GM21423 (cell line): ENCODE measurements at regions not wholly inside any gene's neighbourhood (a gene's known extent, or its start where the extent isn't known, plus 50 kb on each side); places are given as distances from the start of the nearest gene placed in this dataset.
"Not testable (repeated sequence)": the region's sequence is repeated elsewhere in the genome, so short reads cannot be mapped to it uniquely, and the experiment has no call there.

Source experiments
- ATAC-seq: cut with Tn5 transposase; IDR thresholded peaks from one replicate; pipeline ENCODE4 v1.9.1; 2021; ENCODE audit warnings: mild to moderate bottlenecking, moderate library complexity; ENCODE audit not compliant: unreplicated experiment

DNA sequence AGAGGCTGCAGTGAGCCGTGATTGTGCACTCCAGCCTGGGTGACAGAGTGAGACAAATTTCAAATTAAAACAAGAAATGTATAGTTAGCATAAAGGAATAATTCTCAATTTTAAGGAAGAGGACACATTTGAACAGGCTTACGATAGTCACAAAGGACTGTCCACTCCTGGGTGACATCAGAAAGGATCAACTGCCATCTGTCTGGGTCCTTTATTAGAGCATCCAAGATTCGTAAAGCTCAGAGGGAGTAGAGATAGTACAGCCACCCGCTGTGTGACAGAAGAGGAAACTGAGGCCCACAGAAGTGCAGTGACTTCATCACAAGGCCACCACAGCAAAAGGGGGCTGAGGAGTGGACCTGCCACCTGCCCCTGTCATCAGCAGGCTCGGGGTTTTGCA, 149.3 kb upstream of the RBPJ start:
- no peak for ATAC-seq

DNA sequence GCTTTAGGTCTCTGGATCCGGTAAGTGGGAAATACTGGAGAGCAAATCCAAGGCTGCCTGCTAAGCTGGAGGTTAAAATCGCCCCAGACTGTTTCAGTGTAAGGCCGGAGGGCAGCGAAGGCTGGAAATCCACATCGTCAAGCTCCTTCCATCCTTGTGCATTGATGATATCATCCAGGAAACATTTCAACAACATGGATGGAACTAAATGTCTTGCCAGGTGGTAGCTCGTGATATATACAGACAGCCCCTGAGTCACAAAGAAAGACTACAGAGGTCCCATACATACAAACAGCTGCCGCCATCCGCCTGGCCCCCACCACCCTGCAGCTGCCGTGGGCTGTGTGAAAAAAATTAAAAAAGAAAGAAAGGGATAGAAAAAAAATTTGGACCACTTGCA, 148.9 kb upstream of the RBPJ start:
- ATAC-seq: no peak

DNA sequence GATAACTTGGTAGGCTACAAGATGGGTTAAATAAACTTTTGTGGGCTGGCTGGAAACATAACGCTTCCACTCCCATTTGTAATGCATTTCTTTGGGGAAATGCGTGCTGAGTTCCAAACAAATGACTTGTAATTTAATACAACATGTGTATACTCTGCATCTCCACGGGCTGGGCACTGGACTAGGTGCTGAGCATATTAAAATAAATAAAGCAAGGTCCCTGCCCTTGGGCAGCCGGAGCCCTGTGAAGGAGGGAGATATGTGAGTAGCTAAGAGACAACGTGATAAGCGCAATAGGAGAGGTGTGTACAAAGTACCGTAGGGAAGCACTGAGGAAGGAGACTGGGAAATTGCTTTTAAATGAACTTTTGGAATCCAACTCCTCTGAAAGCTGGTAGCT, 147.2 kb upstream of the RBPJ start:
- ATAC-seq: no peak

DNA sequence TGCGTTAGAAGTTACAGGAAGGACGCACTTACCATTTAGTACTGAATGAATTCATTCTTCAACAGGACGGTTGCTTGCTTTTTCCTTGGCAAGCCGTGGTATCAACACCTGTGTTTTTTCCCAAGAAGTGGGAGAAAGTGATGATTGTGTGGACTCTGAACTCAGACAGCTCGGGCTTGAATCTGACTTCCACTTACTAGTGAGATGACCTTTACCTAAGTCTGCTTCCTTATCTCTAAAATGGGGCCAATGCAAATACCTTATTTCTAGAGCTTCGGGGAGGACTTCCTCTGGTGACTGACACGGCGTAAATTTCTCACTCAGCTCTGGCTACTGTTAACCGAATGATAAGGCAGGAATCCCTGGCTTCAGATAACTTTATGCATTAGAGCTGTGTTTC, 146.8 kb upstream of the RBPJ start:
- ATAC-seq: no peak

DNA sequence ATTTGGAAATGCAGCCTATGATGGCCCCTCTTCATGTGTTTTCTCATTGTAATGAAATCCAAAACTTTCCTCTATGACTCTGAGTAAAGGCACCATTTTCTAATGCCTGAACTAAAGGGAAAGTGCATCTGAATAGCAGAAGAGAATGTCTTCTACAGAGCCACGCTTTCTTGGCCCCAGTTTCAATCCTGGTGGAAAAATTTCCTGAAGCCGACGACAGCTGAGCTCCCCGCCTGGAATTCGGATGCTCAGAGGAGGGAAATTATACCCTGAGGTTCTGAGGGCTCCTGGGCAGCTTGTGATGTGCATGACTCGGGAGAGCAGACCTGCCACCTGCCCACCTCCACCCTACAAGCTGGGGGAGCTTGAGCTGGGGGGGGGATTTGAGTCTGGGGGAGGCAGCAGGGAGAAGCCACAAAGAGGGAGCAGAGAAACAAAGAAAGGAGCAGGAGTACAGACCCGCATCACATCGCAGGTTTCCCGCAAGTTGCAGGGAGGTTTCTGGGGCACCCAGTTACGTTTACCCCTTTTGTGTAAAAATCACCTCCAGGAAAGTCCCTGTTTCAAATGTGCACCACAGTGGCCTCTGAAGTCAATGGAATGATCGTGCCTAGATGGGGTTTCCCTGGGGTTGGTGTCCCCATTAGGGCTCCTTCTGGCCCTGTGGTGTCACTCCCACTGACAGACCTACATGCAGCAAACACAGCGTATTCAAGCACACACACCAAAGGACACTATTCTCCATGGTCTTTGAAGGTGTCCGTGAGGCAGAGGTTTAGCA, 145.6 kb upstream of the RBPJ start:
- ATAC-seq: peak; percentile 53

DNA sequence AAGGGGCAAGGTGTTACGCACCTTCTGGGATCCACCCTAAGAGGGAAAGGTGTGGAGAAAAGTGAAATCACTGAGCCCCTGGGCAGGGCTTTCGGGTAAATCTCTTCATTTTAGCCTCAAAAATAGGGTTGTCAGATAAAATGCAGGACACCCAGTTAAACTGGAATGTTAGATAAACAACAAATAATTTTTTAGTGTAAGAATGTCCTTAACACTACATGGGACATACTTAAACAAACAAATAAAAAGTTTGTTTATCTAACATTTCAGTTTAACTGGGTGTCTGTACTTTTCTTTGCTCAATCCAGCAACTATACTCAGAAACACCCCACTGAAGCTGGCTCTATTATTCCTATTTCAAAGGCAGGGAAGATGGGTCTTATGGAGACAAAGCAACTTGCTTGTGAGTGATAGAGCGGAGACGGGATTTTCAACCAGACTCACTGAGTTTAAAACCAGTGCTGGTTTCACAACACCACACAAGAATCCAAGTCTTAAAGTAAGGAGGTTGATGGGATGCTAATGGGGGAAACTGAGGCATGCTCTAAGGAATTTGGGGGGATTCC, 144.8 kb upstream of the RBPJ start:
- no peak for ATAC-seq

DNA sequence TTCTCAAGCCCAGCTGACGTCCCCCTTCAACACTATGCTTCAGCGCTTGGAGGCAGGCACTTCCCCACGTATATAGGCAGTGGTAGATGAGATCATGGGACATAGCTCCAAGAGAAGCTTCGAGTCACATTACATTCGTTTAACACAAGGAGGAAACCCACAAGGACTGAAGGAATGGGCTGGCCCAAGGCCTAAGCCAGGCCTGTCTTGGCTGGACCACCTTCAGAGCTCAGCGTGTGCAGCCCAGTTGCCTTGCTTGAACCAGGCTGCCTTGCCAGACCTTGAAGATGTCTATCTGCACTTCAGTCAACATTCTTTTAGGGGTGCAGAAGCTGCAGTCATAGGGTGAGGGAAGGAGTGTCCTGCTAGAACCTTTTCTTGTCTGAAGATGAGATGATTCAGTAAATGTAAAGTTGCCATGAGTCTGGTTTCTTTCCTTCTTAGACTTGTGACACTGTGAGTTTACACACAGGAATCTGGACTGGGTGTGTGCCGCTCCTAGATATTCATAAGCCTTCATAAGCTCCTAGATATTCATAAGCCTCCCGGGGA, 144.1 kb upstream of the RBPJ start:
- ATAC-seq: no peak

DNA sequence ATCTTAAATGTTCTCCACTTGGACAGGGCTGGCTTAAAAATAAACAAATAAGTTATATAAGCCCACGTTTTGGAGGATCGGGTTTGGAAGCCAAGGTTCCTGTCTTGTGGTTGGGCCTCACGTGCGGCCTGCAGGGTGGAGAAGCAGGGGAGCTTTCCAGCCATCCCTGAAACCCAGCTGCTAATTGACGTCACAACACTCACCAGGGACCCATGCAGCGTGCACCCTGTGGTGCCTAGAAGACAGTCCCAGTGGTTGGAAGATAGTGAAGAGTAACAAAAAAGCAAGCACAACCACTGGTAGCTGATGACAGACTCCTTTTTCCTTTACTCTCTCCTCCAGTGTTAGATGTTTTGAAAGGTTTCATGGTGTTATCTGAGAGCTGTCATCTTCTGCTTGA, 142.0 kb upstream of the RBPJ start:
- ATAC-seq: no peak

DNA sequence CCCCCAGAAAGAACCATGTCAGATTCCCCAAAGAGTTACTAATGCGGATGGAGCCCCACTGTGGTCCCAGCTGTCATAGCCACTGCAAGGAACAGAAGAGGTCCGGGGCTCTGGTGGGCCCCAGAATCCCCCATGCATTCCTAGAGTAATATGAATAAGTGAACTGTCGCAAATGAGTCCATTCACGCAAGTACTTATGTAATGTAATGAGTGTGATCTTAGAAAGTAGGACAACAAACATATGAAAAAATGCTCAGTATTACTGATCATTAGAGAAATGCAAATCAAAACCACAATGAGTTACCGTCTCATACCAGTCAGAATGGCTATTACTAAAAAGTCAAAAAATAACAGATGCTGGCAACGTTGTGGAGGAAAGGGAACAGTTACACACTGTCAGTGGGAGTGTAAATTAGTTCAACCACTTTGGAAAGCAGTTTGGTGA, 141.5 kb upstream of the RBPJ start:
- ATAC-seq: peak; percentile 69

DNA sequence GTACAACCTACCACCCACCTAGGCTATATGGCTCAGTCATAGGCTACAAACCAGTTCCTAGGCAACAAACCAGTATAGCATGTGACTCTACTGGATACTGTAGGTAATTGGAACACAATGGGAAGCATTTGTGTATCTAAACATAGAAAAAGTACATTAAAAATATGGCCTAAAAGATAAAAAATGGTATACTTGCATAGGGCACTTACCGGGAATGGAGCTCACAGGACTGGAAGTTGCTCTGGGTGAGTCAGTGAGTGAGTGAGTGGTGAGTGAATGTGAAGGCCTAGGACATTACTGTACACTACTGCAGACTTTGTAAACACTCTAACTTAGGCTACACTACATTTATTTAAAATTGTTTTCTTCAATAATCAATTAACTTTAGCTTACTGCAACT, 139.2 kb upstream of the RBPJ start:
- ATAC-seq: no peak

DNA sequence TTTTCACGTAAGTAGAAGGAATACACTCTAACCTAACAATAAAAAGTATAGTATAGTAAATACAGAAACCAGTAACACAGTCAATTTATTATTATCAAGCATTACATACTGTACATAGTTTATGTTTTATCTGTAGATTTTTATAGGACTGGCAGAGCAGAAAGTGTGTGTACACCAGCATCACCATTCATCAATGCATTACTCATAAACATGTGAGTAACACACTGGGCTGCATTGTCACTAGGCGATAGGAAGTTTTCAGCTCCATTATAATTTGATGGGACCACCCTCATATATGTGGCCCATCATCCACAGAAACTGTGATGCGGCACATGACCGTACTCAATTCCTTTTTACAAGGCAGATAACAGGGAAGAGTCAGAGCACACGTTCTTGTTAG, 137.8 kb upstream of the RBPJ start:
- ATAC-seq: no peak

DNA sequence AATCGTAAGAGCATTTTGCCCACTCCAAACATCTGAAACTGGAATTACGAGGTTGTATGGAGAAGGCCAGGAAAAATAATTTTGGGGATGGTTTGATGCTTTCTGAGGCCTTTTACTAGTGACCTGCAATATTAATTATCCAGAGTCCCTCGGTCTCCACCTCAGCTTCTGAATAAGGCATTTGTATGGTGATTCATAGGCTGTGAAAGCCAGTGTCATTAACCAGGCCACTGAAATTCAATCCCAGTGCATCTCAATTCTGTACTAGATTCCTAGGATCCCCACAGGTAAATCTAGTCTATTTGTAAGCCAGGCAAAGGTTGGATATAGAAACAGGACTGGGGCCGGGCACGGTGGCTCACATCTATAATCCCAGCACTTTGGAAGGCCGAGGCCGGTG, 135.4 kb upstream of the RBPJ start:
- no peak for ATAC-seq

DNA sequence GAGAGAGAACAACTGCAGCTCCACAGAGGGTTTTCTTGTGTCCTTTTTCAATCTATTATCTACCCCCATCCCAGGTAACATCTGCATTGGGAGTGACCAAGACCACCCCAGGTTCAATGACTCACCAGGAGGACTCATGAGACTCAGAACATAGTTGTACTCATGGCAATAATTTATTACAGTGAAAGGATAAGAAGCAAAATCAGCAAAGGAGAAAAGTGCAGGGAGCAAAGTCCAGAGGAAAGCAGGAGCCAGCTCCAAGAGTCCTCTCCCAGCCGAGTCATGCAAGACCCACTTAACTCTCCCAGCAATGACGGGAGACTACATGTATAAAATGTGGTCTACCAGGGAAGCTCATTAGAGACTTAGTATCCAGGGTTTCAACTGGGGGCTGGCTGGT, 129.5 kb upstream of the RBPJ start:
- no peak for ATAC-seq

DNA sequence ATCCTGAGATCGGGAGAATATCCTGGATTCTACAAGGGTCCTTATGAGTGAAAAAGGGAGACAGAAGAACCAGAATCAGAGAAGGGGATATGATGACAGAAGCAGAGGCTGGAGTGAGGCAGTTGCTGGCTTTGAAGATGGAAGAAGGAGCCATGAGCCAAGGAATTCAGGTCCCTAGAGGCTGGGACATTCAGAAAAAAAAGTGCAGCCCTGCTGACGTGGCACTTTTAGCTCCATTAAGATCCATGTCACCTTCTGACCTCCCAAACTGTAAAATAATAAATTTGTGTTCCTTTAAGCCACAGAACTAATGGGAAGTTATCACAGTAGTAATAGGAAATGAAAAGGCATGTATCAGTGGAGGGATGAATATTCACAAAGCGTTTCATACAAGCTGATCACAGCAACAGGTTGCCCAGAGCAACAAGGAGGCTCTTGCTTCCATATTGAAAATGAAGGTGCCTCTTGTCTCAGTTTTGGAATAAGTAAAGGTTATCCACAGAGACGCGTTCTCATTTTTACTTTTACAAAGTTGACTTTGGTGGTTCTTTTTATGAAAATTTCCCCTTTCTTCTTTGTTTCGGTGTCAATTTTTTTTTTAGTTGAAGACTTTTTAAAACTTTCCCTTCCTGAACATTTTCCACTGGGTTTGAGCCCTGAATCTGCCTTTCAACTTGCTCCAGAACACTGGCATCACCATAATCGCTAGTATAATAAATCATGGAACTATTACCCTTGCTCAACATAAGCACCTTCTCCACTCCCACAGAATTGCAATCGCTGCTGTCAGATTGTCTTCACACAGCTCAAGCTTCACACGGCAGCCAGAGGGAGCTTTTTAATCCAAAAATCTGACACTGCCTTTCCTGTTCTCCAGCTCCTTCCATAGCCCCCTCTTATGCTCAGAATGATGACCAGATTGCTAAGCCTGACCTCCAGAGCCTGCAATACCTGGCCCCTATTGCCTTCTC, 127.6 kb upstream of the RBPJ start:
- no peak for ATAC-seq

DNA sequence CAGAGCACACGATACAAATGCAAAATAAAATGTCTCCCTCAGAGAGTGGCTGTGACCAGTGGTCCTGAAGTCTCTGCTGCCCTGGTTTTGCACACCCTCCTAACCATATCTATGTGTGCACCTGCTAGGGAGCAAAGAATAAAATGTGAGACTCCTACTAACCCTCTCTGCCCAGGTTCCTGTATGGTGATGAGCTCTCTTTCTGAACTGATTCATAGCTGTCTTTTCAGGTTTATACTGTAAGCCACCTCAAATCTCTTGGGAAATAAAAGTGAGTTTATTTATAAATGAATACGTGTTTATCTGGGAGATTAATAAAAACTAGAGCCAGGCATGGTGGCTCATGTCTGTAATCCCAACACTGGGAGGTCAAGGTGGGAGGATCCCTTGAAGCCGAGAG, 126.0 kb upstream of the RBPJ start:
- ATAC-seq: no peak

DNA sequence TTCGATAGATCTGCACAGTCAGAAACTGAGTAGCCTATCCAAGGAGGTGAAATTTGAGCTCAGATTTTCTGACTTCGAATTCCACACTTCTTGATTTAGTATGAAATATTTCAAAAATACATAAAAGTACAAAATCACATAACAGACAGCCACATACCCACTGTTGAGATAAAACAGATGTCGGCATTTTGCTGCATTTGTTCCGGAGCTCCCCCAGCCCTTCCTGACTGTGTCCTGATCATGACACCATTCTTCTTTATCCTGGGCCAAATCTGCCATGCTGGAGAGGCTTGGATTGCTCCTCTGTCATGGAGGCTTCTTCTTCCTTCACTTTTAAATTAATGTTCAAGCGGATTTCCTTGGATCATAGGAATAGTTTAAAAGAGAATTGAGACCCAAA, 124.2 kb upstream of the RBPJ start:
- ATAC-seq: no peak

DNA sequence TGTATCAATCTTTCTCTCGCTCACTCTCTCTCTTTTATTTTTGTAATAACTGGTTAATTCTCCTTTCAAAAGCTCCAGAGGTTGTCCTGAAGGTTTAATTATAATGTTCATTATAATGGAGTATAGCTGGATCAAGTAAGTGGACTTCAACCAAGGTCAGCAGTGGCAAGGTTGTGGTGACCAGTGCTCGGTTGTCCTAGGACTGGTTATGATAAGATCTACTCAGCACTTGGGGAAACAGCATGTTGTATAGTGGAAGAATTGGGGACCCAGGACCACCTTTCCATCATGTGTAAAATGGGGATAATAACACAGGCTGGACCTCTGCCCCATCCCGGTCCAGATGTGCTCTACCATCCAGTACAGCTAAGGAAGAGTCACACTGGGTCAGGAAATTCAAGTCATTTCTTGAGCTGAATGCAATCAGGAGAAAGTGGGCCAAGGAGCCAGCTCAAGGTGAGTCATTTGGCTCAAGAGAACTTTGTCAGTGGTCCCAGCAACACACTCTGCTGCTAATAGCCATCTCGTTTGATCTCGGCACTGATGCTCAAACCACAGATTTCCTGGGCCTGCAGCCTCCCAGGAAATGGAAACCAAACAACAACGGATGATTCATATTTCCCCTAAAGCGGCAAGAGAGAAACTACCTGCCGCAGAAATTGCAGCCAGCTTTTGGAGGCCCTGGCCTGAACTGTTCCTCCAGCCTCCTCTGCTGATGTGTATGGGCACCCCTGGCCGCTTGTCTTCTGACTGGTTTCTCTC, 123.6 kb upstream of the RBPJ start:
- ATAC-seq: peak; percentile 81

DNA sequence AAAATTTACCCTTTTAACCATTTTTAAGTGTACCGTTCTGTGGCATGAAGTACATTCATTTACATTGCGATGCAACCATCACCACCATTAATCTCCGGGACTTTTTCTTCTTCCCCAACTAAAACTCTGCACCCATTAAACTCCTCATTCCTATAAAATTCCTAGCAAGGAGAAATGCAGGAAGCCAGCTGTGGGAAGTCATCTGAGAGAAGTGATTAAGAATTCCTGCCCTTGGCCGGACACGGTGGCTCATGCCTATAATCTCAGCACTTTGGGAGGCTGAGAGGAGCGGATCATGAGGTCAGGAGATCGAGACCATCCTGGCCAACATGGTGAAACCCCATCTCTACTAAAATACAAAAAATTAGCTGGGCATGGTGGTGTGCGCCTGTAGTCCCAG, 121.9 kb upstream of the RBPJ start:
- ATAC-seq: not testable (repeated sequence)

DNA sequence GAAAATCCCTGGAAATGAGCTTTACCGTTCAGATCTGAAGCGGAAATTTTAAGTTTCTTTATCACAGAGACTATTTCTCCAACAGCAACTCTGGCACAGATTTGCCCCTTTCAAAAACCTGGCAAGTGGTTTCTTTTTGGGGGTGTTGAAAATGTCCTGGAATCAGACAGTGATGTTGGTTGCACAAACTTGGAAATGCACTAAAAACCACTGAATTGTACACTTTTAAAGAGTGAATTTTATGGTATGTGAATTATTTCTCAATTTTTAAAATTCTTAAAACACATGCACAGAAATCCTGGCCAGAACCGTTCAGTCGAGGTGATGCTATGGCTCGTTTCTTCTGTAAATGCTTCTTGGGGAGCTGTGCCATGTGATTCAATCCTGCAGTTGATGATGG, 121.2 kb upstream of the RBPJ start:
- ATAC-seq: no peak

DNA sequence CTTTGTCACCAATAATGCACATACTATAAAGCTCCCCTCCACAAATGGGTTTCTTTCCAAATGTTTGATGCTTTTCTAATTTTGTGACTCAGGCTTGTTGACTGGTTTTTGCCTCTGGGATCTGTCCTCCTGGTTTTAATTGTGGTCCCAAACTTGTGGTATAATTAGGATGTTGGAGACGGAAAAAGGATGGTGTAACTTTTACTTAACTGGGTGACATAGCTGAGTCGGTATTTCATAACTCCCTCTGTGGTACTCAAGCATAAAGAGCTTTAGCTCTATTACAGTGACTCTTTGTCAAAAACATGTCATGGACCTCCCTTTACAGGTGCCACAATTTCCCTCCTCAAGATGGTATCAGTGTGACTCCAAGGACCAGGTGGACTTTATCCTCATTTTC, 119.7 kb upstream of the RBPJ start:
- ATAC-seq: no peak
